Liver (tissue), 8 donors: ENCODE measurements at regions not wholly inside any gene's neighbourhood (a gene's known extent, or its start where the extent isn't known, plus 50 kb on each side); places are given as distances from the start of the nearest gene placed in this dataset.

Experiments used
- DNase-seq: peaks from one replicate; pipeline ENCODE4 v3.0.0-alpha.2; 2017; ENCODE audit warnings: low spot score
- H3K27ac ChIP-seq, 2 donors: one replicate each; pipeline ENCODE4 v1.7.0; 2013; ENCODE audit warnings: inconsistent platforms in 2 of 2, low read length in 2 of 2, control low read depth in 1 of 2, low read depth in 1 of 2, mild to moderate bottlenecking in 1 of 2
- H3K27me3 ChIP-seq, 4 donors: one replicate each; pipeline versions ENCODE4 v1.6.1 to v1.7.0; 2013; ENCODE audit warnings: low read length in 3 of 4, inconsistent platforms in 1 of 4, mild to moderate bottlenecking in 1 of 4, moderate library complexity in 1 of 4; ENCODE audit not compliant: control insufficient read depth in 4 of 4, insufficient read depth in 4 of 4
- H3K36me3 ChIP-seq, 4 donors: one replicate each; pipeline versions ENCODE4 v1.6.1 to v1.7.0; 2013; ENCODE audit warnings: low read length in 3 of 4, mild to moderate bottlenecking in 3 of 4, low read depth in 1 of 4, moderate library complexity in 1 of 4; ENCODE audit not compliant: control insufficient read depth in 4 of 4, insufficient read depth in 3 of 4
- H3K4me1 ChIP-seq, 4 donors: one replicate each; pipeline versions ENCODE4 v1.6.1 to v1.7.0; 2013; ENCODE audit warnings: low read length in 3 of 4, mild to moderate bottlenecking in 3 of 4, moderate library complexity in 1 of 4; ENCODE audit not compliant: control insufficient read depth in 4 of 4, insufficient read depth in 4 of 4
- H3K4me3 ChIP-seq, 3 donors: one replicate each; pipeline versions ENCODE4 v1.6.1 to v1.7.0; 2013; ENCODE audit warnings: low read length in 3 of 3, control low read depth in 1 of 3, low read depth in 1 of 3, mild to moderate bottlenecking in 1 of 3
- H3K9ac ChIP-seq, 2 donors: one replicate each; pipeline ENCODE4 v1.7.0; 2013; ENCODE audit warnings: low read length in 2 of 2, mild to moderate bottlenecking in 2 of 2, moderate library complexity in 2 of 2, control low read depth in 1 of 2, low read depth in 1 of 2
- H3K9me3 ChIP-seq, 4 donors: one replicate each; pipeline versions ENCODE4 v1.6.1 to v1.7.0; 2013; ENCODE audit warnings: low read length in 3 of 4; ENCODE audit not compliant: control insufficient read depth in 4 of 4
- EGR1 ChIP-seq, 2 donors: IDR thresholded peaks; 2 replicates each; pipeline ENCODE4 v1.6.1; 2016 to 2018; ENCODE audit warnings: antibody characterized with exemption in 2 of 2, low read depth in 2 of 2
- FOXA1 ChIP-seq: IDR thresholded peaks from 2 replicates; pipeline ENCODE4 v1.6.1; 2016; ENCODE audit warnings: antibody characterized with exemption
- FOXA2 ChIP-seq: IDR thresholded peaks from 2 replicates; pipeline ENCODE4 v1.6.1; 2016; ENCODE audit warnings: antibody characterized with exemption
- GABPA ChIP-seq, 2 donors: IDR thresholded peaks in 1 of 2; conservative IDR thresholded peaks in 1 of 2; 2 replicates each; pipeline ENCODE4 v1.6.1; 2016; ENCODE audit warnings: antibody characterized with exemption in 2 of 2, mild to moderate bottlenecking in 1 of 2, moderate library complexity in 1 of 2
- HNF4A ChIP-seq, 2 donors: conservative IDR thresholded peaks; 2 replicates each; pipeline ENCODE4 v1.6.1; 2016; ENCODE audit warnings: antibody characterized with exemption in 2 of 2, mild to moderate bottlenecking in 2 of 2
- HNF4G ChIP-seq: IDR thresholded peaks from 2 replicates; pipeline ENCODE4 v1.6.1; 2016; ENCODE audit warnings: antibody characterized with exemption
- JUND ChIP-seq, 2 donors: IDR thresholded peaks; 2 replicates each; pipeline ENCODE4 v1.6.1; 2016; ENCODE audit warnings: antibody characterized with exemption in 2 of 2
- NR2F2 ChIP-seq: IDR thresholded peaks from 2 replicates; pipeline ENCODE4 v1.6.1; 2016; ENCODE audit warnings: antibody characterized with exemption
- RAD21 ChIP-seq, 2 donors: IDR thresholded peaks; 2 replicates each; pipeline ENCODE4 v1.6.1; 2016; ENCODE audit warnings: antibody characterized with exemption in 2 of 2, mild to moderate bottlenecking in 2 of 2
- RXRA ChIP-seq, 2 donors: IDR thresholded peaks; 2 replicates each; pipeline ENCODE4 v1.6.1; 2017 to 2018; ENCODE audit warnings: antibody characterized with exemption in 2 of 2, mild to moderate bottlenecking in 1 of 2
- SP1 ChIP-seq: IDR thresholded peaks from 2 replicates; pipeline ENCODE4 v1.6.1; 2018; ENCODE audit warnings: antibody characterized with exemption, mild to moderate bottlenecking
- TAF1 ChIP-seq: conservative IDR thresholded peaks from 2 replicates; pipeline ENCODE4 v1.6.1; 2016; ENCODE audit warnings: antibody characterized with exemption, mild to moderate bottlenecking
- YY1 ChIP-seq: IDR thresholded peaks from 2 replicates; pipeline ENCODE4 v1.6.1; 2016; ENCODE audit warnings: antibody characterized with exemption, mild to moderate bottlenecking
- WGBS: extraction: QIAGEN DNeasy Blood & Tissue Kit; methylation state at CpG from one replicate; pipeline ENCODE4 v1.1.7; 2013; 5-methylcytosine and 5-hydroxymethylcytosine counted together
- TF ChIP-seq, protein P1 (sequence below): IDR thresholded peaks from 2 replicates; pipeline ENCODE4 v1.6.1; 2016; ENCODE audit warnings: antibody characterized with exemption, mild to moderate bottlenecking
- TF ChIP-seq, protein P2 (sequence below): IDR thresholded peaks from 2 replicates; pipeline ENCODE4 v1.6.1; 2016; ENCODE audit warnings: antibody characterized with exemption
- TF ChIP-seq, protein P3 (sequence below): IDR thresholded peaks from 2 replicates; pipeline ENCODE4 v1.6.1; 2016; ENCODE audit warnings: antibody characterized with exemption
- TF ChIP-seq, protein P4 (sequence below): IDR thresholded peaks from 2 replicates; pipeline ENCODE4 v1.6.1; 2016; ENCODE audit warnings: antibody characterized with exemption
- TF ChIP-seq, protein P5 (sequence below): fragments of 150-350 bp; IDR thresholded peaks from 2 replicates; pipeline ENCODE4 v1.5.1; 2017; ENCODE audit warnings: improper control_type of control experiment, low read depth, low read length; ENCODE audit not compliant: missing input control
- donor health status: healthy.
- donor health status: healthy.
- donor health status: healthy.
- donor health status: healthy.
- donor health status: healthy.

DNA sequence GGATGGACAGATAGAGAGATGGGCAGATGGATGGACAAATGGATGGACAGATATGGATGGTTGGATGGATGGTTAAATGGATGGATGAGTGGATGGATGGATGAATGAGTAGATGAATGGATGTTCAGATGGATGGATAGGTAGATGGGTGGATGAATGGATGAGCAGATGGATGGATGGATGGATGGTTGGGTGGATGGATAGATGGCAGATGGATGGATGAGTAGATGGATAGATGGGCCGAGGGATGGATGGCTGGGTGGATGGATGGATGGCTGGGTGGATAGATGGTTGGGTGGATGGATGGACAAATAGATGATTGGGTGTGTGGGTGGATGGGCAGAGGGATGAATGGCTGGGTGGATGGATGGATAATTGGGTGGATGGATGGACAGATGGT lies 98.9 kb upstream of the OTOS start:
- DNase-seq: no peak
- WGBS: 92% methylated on average over 1 of the region's 1 CpG
- Histone ChIP-seq H3K27me3 (no peaks in the 10 kb centered on the region), H3K9me3 (no peaks in the 10 kb centered on the region), H3K9ac (no peak overlapping the region), H3K27ac (no peak overlapping the region), H3K4me1 (peaks cover 0 to 11% (median 6%) of the 10 kb centered on the region in 4 donors), H3K4me3 (no peak overlapping the region), H3K36me3 (no peaks in the 10 kb centered on the region)
- TF ChIP-seq RAD21 (IDR thresholded peaks at IDR 0.05): no peak
- no peak for TF ChIP-seq SP1
- TF ChIP-seq, protein P1, sequence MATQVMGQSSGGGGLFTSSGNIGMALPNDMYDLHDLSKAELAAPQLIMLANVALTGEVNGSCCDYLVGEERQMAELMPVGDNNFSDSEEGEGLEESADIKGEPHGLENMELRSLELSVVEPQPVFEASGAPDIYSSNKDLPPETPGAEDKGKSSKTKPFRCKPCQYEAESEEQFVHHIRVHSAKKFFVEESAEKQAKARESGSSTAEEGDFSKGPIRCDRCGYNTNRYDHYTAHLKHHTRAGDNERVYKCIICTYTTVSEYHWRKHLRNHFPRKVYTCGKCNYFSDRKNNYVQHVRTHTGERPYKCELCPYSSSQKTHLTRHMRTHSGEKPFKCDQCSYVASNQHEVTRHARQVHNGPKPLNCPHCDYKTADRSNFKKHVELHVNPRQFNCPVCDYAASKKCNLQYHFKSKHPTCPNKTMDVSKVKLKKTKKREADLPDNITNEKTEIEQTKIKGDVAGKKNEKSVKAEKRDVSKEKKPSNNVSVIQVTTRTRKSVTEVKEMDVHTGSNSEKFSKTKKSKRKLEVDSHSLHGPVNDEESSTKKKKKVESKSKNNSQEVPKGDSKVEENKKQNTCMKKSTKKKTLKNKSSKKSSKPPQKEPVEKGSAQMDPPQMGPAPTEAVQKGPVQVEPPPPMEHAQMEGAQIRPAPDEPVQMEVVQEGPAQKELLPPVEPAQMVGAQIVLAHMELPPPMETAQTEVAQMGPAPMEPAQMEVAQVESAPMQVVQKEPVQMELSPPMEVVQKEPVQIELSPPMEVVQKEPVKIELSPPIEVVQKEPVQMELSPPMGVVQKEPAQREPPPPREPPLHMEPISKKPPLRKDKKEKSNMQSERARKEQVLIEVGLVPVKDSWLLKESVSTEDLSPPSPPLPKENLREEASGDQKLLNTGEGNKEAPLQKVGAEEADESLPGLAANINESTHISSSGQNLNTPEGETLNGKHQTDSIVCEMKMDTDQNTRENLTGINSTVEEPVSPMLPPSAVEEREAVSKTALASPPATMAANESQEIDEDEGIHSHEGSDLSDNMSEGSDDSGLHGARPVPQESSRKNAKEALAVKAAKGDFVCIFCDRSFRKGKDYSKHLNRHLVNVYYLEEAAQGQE: no peak
- TF ChIP-seq, protein P2, sequence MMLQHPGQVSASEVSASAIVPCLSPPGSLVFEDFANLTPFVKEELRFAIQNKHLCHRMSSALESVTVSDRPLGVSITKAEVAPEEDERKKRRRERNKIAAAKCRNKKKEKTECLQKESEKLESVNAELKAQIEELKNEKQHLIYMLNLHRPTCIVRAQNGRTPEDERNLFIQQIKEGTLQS: no peak
- TF ChIP-seq HNF4G: no peak
- no peak for TF ChIP-seq YY1
- TF ChIP-seq EGR1 (IDR thresholded peaks at IDR 0.05; ENCODE audit: low read depth in 2 of 2): no peak
- no peak for TF ChIP-seq TAF1
- no peak for TF ChIP-seq RXRA (IDR thresholded peaks at IDR 0.05)
- no peak for TF ChIP-seq HNF4A (conservative IDR thresholded peaks at IDR 0.05)
- TF ChIP-seq FOXA2: no peak
- TF ChIP-seq NR2F2: no peak
- no peak for TF ChIP-seq JUND (IDR thresholded peaks at IDR 0.05)
- TF ChIP-seq, protein P3, sequence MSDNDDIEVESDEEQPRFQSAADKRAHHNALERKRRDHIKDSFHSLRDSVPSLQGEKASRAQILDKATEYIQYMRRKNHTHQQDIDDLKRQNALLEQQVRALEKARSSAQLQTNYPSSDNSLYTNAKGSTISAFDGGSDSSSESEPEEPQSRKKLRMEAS: no peak
- TF ChIP-seq, protein P4, sequence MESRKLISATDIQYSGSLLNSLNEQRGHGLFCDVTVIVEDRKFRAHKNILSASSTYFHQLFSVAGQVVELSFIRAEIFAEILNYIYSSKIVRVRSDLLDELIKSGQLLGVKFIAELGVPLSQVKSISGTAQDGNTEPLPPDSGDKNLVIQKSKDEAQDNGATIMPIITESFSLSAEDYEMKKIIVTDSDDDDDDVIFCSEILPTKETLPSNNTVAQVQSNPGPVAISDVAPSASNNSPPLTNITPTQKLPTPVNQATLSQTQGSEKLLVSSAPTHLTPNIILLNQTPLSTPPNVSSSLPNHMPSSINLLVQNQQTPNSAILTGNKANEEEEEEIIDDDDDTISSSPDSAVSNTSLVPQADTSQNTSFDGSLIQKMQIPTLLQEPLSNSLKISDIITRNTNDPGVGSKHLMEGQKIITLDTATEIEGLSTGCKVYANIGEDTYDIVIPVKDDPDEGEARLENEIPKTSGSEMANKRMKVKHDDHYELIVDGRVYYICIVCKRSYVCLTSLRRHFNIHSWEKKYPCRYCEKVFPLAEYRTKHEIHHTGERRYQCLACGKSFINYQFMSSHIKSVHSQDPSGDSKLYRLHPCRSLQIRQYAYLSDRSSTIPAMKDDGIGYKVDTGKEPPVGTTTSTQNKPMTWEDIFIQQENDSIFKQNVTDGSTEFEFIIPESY: no peak
- TF ChIP-seq, protein P5, sequence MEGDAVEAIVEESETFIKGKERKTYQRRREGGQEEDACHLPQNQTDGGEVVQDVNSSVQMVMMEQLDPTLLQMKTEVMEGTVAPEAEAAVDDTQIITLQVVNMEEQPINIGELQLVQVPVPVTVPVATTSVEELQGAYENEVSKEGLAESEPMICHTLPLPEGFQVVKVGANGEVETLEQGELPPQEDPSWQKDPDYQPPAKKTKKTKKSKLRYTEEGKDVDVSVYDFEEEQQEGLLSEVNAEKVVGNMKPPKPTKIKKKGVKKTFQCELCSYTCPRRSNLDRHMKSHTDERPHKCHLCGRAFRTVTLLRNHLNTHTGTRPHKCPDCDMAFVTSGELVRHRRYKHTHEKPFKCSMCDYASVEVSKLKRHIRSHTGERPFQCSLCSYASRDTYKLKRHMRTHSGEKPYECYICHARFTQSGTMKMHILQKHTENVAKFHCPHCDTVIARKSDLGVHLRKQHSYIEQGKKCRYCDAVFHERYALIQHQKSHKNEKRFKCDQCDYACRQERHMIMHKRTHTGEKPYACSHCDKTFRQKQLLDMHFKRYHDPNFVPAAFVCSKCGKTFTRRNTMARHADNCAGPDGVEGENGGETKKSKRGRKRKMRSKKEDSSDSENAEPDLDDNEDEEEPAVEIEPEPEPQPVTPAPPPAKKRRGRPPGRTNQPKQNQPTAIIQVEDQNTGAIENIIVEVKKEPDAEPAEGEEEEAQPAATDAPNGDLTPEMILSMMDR: no peak
- no peak for TF ChIP-seq FOXA1
- TF ChIP-seq GABPA (IDR thresholded peaks at IDR 0.05 in 1 of 2, conservative IDR thresholded peaks at IDR 0.05 in 1 of 2): no peak
